ENCODE measurements at regions not wholly inside any gene's neighbourhood (a gene's known extent, or its start where the extent isn't known, plus 50 kb on each side); places are given as distances from the start of the nearest gene placed in this dataset.

GRCh38 chr1:232386294-232386693, 243.6 kb downstream of the SIPA1L2 start:
- no peaks in the 10 kb centered on the region for H3K9me3 ChIP-seq (replicated peaks; ENCODE audit: control insufficient read depth, insufficient read depth, low read depth, low read length)
- no peaks in the 10 kb centered on the region for H3K36me3 ChIP-seq (ENCODE audit: control insufficient read depth, insufficient read depth, low read length)
- FAIRE-seq (no peak), ATAC-seq (no peak), DNase-seq (ENCODE audit: extremely low read depth in 1 of 4, low spot score in 3 of 4) (no peak)
- no peaks in the 10 kb centered on the region for H3K9me1 ChIP-seq (ENCODE audit: control insufficient read depth, insufficient read depth, low read length)
- no peaks in the 10 kb centered on the region for H4K20me1 ChIP-seq (replicated peaks; ENCODE audit: control insufficient read depth, insufficient read depth, low read length)
- H3K4me3 ChIP-seq, result no peak overlapping the region
- H3K27me3 ChIP-seq (ENCODE audit: control insufficient read depth in 2 of 2, insufficient read depth in 2 of 2, low read length in 2 of 2), result no peaks in the 10 kb centered on the region; a peak in 1 of 5 replicates
- no peak overlapping the region for H2AFZ ChIP-seq (ENCODE audit: low read depth, low read length)
- no peak overlapping the region for H3K4me2 ChIP-seq (ENCODE audit: insufficient read depth, low read length)
- WGBS (ENCODE audit: insufficient coverage, low coverage, missing lambda C conversion rate), result 0% methylated on average over 9 of the region's 9 CpGs
- no peaks in the 10 kb centered on the region for H3K4me1 ChIP-seq (replicated peaks in 1 of 2; ENCODE audit: control insufficient read depth in 2 of 2, insufficient read depth in 2 of 2, low read length in 2 of 2)
- no TSS peak for BruUV-seq (replicated peaks)
- CTCF ChIA-PET (ENCODE audit: low intra/inter-chr PET ratio), result no interaction called here
- POLR2A ChIA-PET, result no interaction called here
- no peak overlapping the region for H3K9ac ChIP-seq (ENCODE audit: insufficient read depth in 1 of 2, low read depth in 2 of 2, low read length in 2 of 2)
- in situ Hi-C loops (cut with MboI), result no loop called here
- intact Hi-C loops (cut with micrococcal nuclease), result no loop called here
- H3K27ac ChIP-seq (ENCODE audit: extremely low read depth, low read depth, low read length), result no peak overlapping the region
- no peaks in the 10 kb centered on the region for H3K79me2 ChIP-seq (ENCODE audit: control insufficient read depth, insufficient read depth, low read length)
- TF ChIP-seq ZNF561 (CRISPR knock-in tag; conservative IDR thresholded peaks at IDR 0.05) (no peak), GTF3C2 (IDR thresholded peaks at IDR 0.05; ENCODE audit: borderline replicate concordance, extremely low read depth, insufficient read length) (no peak), EP300 (IDR thresholded peaks at IDR 0.05; ENCODE audit: low read length) (no peak), CHD1 (IDR thresholded peaks at IDR 0.05; ENCODE audit: low read length) (no peak), SREBF2 (CRISPR knock-in tag; IDR thresholded peaks at IDR 0.05) (no peak), PCBP1 (IDR thresholded peaks at IDR 0.05; ENCODE audit: low read depth, low read length, poor library complexity, severe bottlenecking) (no peak), SNIP1 (IDR thresholded peaks at IDR 0.05; ENCODE audit: low read depth) (no peak), ZNF717 (CRISPR knock-in tag; IDR thresholded peaks at IDR 0.05) (no peak), PHB2 (IDR thresholded peaks at IDR 0.05; ENCODE audit: low read depth) (no peak), CGGBP1 (CRISPR knock-in tag; IDR thresholded peaks at IDR 0.05) (no peak), FOXP4 (CRISPR knock-in tag; IDR thresholded peaks at IDR 0.05; ENCODE audit: borderline replicate concordance) (no peak), ZFP1 (CRISPR knock-in tag; IDR thresholded peaks at IDR 0.05) (no peak), SMARCC2 (IDR thresholded peaks at IDR 0.05; ENCODE audit: low read depth) (no peak), MBD2 (IDR thresholded peaks at IDR 0.05; ENCODE audit: borderline replicate concordance, low read depth) (no peak), ELK3 (CRISPR knock-in tag; IDR thresholded peaks at IDR 0.05) (no peak)

Measured in K562 (cell line).